ENCODE measurements at regions not wholly inside any gene's neighbourhood (a gene's known extent, or its start where the extent isn't known, plus 50 kb on each side); places are given as distances from the start of the nearest gene placed in this dataset.
"Not testable (repeated sequence)": the region's sequence is repeated elsewhere in the genome, so short reads cannot be mapped to it uniquely, and the experiment has no call there.

- no peak for DNase-seq (ENCODE audit: low read depth)
Measured at GRCh38 chr6:144395826-144396225, 110.7 kb downstream of the UTRN start.

GRCh38 chr6:144397141-144397540, 112.0 kb downstream of the UTRN start:
- DNase-seq (ENCODE audit: low read depth) = no peak

DNA sequence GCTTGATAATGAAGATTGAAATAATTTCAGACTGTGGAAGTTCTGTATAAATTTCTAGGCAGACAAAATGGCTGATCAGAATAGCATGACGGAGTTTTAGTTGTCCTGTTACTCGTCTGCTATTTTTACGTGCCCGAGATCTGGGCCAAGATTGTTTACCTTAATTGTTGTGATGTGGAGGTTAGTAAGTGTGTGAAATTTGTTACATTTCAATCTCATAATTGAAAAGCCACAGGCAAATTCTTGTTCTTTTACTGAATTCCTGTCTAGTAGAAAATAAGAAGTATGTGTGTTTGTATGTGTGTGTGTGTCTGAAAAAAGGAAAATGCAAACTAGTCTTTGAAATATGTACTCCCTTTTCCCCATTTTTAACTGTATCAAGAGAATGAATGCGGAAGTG, 115.2 kb downstream of the UTRN start:
- DNase-seq (ENCODE audit: low read depth) = no peak

- no peak for DNase-seq (ENCODE audit: low read depth)
Measured at GRCh38 chr6:144401736-144402733, 116.9 kb downstream of the UTRN start.

DNA sequence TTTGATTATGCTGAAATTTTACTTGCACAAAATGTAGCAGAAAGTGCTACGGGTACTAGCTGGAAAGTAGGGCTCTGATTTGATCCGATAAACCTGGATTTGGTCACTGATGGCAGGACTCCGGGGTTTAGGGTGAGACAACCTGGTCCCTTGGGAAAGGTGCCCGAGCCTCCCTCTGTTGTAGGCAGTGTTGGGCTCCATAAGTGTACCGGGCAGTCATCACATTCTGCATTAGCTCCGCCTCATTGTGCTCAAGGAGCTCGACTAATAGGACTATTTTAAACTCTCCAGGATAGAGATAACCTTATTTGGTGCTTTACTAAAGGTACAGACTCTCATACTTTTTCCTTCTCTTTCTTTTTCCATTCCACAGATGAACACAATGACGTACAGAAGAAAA, 117.6 kb downstream of the UTRN start:
- DNase-seq (ENCODE audit: low read depth) = no peak

DNA sequence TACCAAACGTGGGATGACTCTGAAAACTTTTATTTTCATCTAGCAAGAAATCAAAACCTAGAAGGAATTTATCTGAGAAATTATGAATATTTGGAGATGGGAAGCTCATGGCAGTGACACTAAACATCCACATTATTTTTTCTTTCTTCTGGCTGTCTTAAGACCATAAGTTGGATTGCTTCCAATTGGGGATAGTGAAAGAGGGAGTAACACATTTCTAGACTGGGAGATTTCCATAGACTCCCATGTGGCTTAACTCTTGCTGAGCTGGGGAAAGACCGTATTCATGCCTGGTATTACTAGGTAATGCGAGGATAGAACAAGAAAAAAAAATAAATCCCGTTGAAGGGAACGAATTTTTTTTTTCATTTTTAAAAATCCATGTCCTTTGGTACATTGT, 120.0 kb downstream of the UTRN start:
- no peak for DNase-seq (ENCODE audit: low read depth)

- no peak for DNase-seq (ENCODE audit: low read depth)
Measured at GRCh38 chr6:144406796-144407195, 121.7 kb downstream of the UTRN start.

- no peak for DNase-seq (ENCODE audit: low read depth)
Measured at GRCh38 chr6:144408161-144408560, 123.0 kb downstream of the UTRN start.

- no peak for DNase-seq (ENCODE audit: low read depth)
Measured at GRCh38 chr6:144410059-144410458, 124.9 kb downstream of the UTRN start.

DNA sequence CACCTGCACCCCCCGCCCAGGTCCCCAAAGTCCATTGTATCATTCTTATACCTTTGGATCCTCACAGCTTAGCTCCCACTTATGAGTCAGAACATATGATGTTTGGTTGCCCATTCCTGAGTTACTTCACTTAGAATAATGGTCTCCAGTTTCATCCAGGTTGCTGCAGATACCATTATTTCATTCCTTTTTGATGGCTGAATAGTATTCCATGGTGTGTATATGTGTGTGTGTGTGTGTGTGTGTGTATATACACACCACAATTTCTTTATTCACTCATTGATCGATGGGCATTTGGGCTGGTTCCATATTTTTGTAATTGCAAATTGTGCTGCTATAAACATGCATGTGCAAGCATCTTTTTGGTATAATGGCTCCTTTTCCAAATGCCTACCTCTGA, 125.4 kb downstream of the UTRN start:
- not testable (repeated sequence) for DNase-seq (ENCODE audit: low read depth)

DNA sequence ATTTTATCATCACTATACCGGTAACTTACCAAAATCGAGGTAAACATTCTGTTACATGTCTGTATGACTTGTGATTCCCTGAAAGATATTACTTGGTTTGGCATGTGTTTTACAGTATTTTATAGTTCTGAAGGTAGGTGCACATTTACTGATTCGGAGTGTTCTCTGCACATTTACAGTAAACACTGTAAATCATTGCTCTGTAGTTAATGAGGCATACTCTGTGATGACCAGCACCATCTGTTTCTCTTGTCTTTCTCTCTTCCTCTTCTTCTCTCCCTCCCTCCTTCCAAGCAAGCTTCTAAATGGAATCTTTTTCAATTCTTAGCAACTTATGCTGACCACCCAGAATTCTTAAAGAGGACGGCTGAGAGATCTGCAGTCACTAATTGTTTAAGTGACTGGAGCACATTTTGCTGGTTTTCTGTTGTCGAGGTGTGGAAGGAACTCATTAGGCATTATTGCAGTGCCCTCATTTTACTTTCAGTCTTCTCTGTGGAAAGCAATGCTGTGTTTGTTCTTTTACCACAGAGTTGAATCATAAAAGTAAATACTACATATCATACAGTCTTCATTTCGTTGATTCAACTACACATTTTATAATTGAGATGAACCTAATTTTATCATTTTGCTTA, 126.5 kb downstream of the UTRN start:
- no peak for DNase-seq (ENCODE audit: low read depth)

DNA sequence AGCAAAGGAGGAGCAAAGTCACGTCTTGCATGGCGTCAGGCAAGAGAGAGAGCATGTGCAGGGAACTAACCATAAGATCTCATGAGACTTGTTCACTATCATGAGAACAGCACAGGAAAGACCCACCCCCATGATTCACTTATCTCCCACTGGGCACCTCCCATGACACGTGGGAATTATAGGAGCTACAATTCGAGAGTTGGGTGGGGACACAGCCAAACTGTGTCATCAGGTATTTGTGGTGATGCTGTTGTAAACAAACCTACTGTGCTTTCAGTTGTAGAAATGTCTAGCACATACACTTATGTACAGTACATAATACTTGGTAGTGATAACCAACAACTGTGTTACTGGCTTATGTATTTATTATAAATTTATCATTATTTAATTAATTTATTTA, 128.3 kb downstream of the UTRN start:
- no peak for DNase-seq (ENCODE audit: low read depth)

GRCh38 chr6:144415014-144415413, 129.9 kb downstream of the UTRN start:
- DNase-seq (ENCODE audit: low read depth) = no peak

DNA sequence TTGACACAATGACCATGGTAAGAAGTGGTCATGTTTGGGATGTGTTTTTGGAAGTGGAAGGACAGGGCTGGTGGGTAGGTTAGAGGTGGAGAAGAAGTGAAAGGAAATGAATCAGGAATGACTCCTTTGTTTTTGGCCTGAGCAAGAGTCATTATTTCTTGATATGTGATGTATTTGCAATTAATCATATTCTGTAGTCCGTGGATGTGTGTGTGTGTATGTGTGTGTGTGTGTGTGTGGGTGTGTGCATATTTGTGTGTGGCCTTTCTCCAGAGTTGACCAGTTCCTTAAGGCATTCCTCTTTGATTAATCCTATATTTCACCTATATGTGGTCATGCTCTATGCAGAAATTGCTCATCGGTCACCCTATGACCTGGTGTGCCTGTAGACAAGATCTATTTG, 130.7 kb downstream of the UTRN start:
- DNase-seq (ENCODE audit: low read depth) = no peak

- DNase-seq (ENCODE audit: low read depth) = no peak
Measured at GRCh38 chr6:144416244-144416643, 131.1 kb downstream of the UTRN start.

- no peak for DNase-seq (ENCODE audit: low read depth)
Measured at GRCh38 chr6:144416773-144417172, 131.6 kb downstream of the UTRN start.

DNA sequence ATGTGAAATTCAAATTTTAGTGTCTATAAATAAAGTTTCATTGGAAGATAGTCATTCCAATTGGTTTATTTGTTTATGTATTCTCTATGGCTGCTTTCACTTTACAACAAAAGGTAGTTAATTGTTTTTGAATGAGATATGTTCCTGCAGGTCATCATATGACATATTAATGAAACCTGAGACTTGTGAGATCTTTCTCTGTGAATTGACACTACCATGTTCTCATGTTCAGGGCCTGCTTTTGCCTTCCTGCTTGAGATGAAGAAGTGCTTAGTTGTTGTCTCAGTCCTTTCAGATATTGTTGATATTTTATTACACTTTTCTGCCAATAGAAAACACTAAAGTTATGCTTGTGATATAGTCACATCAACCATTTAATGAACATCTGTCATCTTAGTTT, 132.5 kb downstream of the UTRN start:
- DNase-seq (ENCODE audit: low read depth) = no peak

DNA sequence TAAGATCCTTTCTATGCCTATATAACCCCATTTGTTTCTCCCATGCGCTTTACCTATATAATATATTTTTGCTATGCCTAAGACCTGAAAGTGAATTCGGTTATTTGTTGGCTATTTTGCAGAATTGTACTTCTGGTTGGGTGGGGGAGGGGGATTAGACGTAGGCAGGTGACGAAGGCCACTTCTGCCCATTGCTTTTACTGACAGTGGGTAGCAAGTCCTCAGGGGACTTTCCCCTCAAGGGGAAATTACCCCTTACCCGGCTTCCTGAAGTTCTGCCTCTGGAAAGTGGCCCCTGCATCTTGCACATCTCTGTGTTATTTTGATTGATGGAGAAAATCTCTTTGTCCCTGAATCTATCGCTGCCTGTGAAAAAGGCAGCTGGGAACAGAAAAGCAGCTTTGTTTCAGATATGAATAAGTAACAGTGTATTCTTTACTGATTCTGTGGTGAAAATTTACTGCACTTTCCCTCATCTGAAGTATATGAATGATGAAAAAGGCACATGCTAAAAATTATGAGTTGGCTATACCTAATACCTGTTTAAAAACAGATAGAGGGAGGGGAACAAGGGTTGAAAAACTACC, 133.9 kb downstream of the UTRN start:
- DNase-seq (ENCODE audit: low read depth) = no peak

GRCh38 chr6:144423167-144423566, 138.0 kb downstream of the UTRN start:
- no peak for DNase-seq (ENCODE audit: low read depth)

DNA sequence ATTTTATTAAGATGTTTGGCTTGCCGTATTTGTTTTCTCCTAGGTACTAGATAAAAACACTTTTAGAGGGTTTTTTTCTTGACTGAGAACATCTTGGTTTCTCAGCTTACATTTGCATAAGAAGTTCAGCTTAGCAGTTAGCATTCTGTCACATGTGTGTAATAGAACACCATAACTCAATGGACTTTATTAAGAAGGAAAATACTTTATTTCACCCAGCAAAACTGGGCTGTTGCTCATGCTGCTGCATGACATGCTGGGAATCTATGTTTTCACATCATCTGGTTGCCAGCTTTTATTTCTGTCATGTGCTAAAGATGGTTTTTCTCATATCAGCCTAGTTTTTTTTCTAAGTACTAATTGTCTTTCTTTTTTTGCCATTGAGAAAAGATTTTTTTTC, 144.6 kb downstream of the UTRN start:
- no peak for DNase-seq (ENCODE audit: low read depth)

- DNase-seq (ENCODE audit: low read depth) = not testable (repeated sequence)
Measured at GRCh38 chr6:144433446-144433845, 148.3 kb downstream of the UTRN start.

- no peak for DNase-seq (ENCODE audit: low read depth)
Measured at GRCh38 chr6:144434308-144434990, 149.3 kb downstream of the UTRN start.
